CD4-positive, alpha-beta memory T cell (primary cell): ENCODE measurements at regions not wholly inside any gene's neighbourhood (a gene's known extent, or its start where the extent isn't known, plus 50 kb on each side); places are given as distances from the start of the nearest gene placed in this dataset.

Experiments
- CTCF ChIA-PET: fragments of 350-600 bp; sonication (Branson Sonifier 250); formaldehyde crosslinking; loops from one replicate; lab custom pipeline; 2021; ENCODE audit warnings: inconsistent platforms; ENCODE audit not compliant: partially characterized antibody; lab: Charles Lee
- POLR2A ChIA-PET: fragments of 350-600 bp; sonication (Branson Sonifier 250); formaldehyde crosslinking; loops from one replicate; lab custom pipeline; 2021; ENCODE audit not compliant: partially characterized antibody; lab: Charles Lee
- DNase-seq, 5 donors: peaks; one replicate each; pipeline versions ENCODE4 v3.0.0 to v3.0.0-alpha.2; 2020 to 2022; ENCODE audit warnings: mixed read lengths in 1 of 5
- H3K27ac ChIP-seq: one replicate; pipeline ENCODE4 v1.7.0; 2013; ENCODE audit warnings: low read depth, low read length
- H3K27me3 ChIP-seq: 2 replicates; pipeline ENCODE4 v1.7.0; 2013; ENCODE audit warnings: mild to moderate bottlenecking, low read length, moderate library complexity; ENCODE audit not compliant: insufficient read depth
- H3K36me3 ChIP-seq: 2 replicates; pipeline ENCODE4 v1.7.0; 2013; ENCODE audit warnings: mild to moderate bottlenecking, low read length, moderate library complexity; ENCODE audit not compliant: insufficient read depth
- H3K4me1 ChIP-seq: 2 replicates; pipeline ENCODE4 v1.7.0; 2013; ENCODE audit warnings: mild to moderate bottlenecking, low read length, moderate library complexity; ENCODE audit not compliant: insufficient read depth
- H3K4me3 ChIP-seq, 2 donors: one replicate each; pipeline ENCODE4 v1.7.0; 2013; ENCODE audit warnings: low read length in 2 of 2, mild to moderate bottlenecking in 1 of 2
- H3K9me3 ChIP-seq, 2 donors: one replicate each; pipeline ENCODE4 v1.7.0; 2013; ENCODE audit warnings: low read length in 2 of 2, control low read depth in 1 of 2; ENCODE audit not compliant: control insufficient read depth in 1 of 2
- H3K27ac Mint-ChIP-seq, 7 donors: one replicate each; pipeline ENCODE4 v1.8.0; 2020 to 2021; ENCODE audit warnings: mixed read lengths in 7 of 7, mild to moderate bottlenecking in 6 of 7, inconsistent platforms in 3 of 7, moderate library complexity in 3 of 7
- H3K27me3 Mint-ChIP-seq, 2 donors: one replicate each; pipeline ENCODE4 v1.8.0; 2020 to 2021; ENCODE audit warnings: mixed read lengths in 2 of 2
- H3K36me3 Mint-ChIP-seq, 2 donors: one replicate each; pipeline ENCODE4 v1.8.0; 2020 to 2021; ENCODE audit warnings: mixed read lengths in 2 of 2, inconsistent platforms in 1 of 2, mild to moderate bottlenecking in 1 of 2
- H3K4me1 Mint-ChIP-seq, 4 donors: one replicate each; pipeline ENCODE4 v1.8.0; 2020 to 2021; ENCODE audit warnings: mixed read lengths in 4 of 4, mild to moderate bottlenecking in 1 of 4
- H3K4me3 Mint-ChIP-seq, 8 donors: one replicate each; pipeline ENCODE4 v1.8.0; 2020 to 2021; ENCODE audit warnings: mixed read lengths in 8 of 8, mild to moderate bottlenecking in 7 of 8, moderate library complexity in 6 of 8, inconsistent platforms in 3 of 8
- H3K9me3 Mint-ChIP-seq, 8 donors: one replicate each; pipeline ENCODE4 v1.8.0; 2020 to 2021; ENCODE audit warnings: mixed read lengths in 8 of 8, mild to moderate bottlenecking in 5 of 8, inconsistent platforms in 3 of 8, moderate library complexity in 1 of 8
- intact Hi-C: fragments of 100-400 bp; cut with micrococcal nuclease; formaldehyde crosslinking; loops from one replicate; pipeline ENCODE4 v1.15.1; 2023

DNA sequence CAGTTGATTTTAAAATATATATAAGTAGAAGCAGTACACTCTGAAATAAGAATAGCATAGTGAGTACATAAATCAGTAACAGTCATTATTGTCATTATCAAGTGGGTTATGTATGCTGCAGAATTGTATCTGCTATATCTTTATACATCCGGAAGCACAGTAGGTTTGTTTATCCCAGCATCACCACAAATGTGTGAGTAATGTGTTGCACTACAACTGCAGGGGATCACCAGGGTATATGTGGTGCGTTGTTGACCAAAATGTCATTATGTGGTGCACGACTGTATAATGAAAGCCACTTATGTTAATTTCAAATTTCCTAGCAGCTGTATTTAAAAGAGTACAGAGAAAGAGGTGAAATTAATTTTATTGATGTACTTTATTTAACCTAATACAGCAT is 87.7 kb upstream of the GADD45A start:
- Histone ChIP-seq H3K9me3 (no peaks in the 10 kb centered on the region), H3K27me3 (no peaks in the 10 kb centered on the region), H3K27ac (no peak overlapping the region), H3K4me3 (no peak overlapping the region), H3K36me3 (no peaks in the 10 kb centered on the region), H3K4me1 (no peaks in the 10 kb centered on the region)
- H3K36me3 Mint-ChIP-seq, result no peaks in the 10 kb centered on the region
- no peak overlapping the region for H3K4me3 Mint-ChIP-seq
- POLR2A ChIA-PET, result no interaction called here
- CTCF ChIA-PET, result no interaction called here
- no peak for DNase-seq
- peaks cover 0 to 6% (median 0%) of the 10 kb centered on the region in 8 donors for H3K9me3 Mint-ChIP-seq
- H3K27ac Mint-ChIP-seq, result no peak overlapping the region
- intact Hi-C loops, result no loop called here
- peaks cover 0 to under 1% of the 10 kb centered on the region in 2 donors for H3K27me3 Mint-ChIP-seq
- H3K4me1 Mint-ChIP-seq, result no peaks in the 10 kb centered on the region

DNA sequence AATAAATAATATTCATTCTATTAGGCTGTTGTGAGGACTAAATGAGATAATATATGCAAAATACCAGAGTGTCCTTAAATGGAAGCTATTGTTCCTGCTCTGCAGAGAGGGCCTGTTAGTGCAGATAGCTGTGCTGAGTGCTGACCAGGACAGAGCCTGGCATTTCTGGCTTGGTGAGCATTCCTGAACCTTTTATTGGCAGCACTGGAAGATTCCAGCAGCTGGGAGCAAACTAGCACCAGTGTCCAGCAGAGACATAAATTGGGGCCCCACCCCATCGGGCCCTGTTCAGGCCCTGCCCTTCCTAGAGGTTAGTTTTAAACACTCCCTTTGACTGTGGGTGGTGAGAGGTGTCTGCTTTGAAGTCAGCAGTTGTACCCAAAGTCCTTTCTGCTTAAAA is 85.9 kb upstream of the GADD45A start:
- DNase-seq, result no peak
- Mint-ChIP-seq H3K27me3 (peaks cover 0 to 6% of the 10 kb centered on the region in 2 donors), H3K9me3 (peaks cover 0 to 7% (median 0%) of the 10 kb centered on the region in 8 donors), H3K4me1 (no peaks in the 10 kb centered on the region), H3K36me3 (no peaks in the 10 kb centered on the region), H3K4me3 (no peak overlapping the region), H3K27ac (no peak overlapping the region)
- ChIA-PET POLR2A (no interaction called here), CTCF (no interaction called here)
- Histone ChIP-seq H3K4me3 (no peak overlapping the region), H3K27ac (no peak overlapping the region), H3K36me3 (no peaks in the 10 kb centered on the region), H3K27me3 (no peaks in the 10 kb centered on the region), H3K4me1 (no peaks in the 10 kb centered on the region), H3K9me3 (no peaks in the 10 kb centered on the region)
- intact Hi-C loops, result no loop called here

DNA sequence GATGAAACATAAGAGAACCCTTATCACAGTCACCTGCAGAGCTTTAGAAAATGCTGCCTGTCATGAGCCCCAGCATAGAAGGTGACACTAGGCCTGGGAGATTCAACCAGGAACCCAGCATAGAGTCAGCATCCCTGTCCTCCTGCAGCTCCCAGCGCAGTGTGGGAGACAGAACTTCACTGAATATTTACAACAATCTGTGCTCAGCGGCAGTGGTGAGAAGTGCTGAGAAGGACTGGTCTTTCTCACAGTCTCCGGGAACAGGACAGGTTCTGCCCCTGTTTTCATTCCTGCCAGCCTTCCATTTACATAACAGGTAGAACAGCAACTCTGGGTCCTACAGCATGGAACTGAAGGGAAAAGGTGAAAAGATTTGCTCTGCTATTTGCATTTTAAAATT is 83.5 kb upstream of the GADD45A start:
- Histone ChIP-seq H3K9me3 (no peaks in the 10 kb centered on the region), H3K27me3 (no peaks in the 10 kb centered on the region), H3K4me3 (no peak overlapping the region), H3K4me1 (no peaks in the 10 kb centered on the region), H3K36me3 (no peaks in the 10 kb centered on the region), H3K27ac (no peak overlapping the region)
- Mint-ChIP-seq H3K36me3 (no peaks in the 10 kb centered on the region), H3K27me3 (peaks cover 0 to 6% of the 10 kb centered on the region in 2 donors), H3K9me3 (peaks cover 0 to 7% (median 0%) of the 10 kb centered on the region in 8 donors), H3K4me3 (no peak overlapping the region), H3K4me1 (no peaks in the 10 kb centered on the region), H3K27ac (no peak overlapping the region)
- POLR2A ChIA-PET, result no interaction called here
- no peak for DNase-seq
- intact Hi-C loops, result no loop called here
- CTCF ChIA-PET, result interaction anchor here (1.3 kb wide), 1 partner anchor 39 kb away, joined by 4 read pairs; no protein-coding TSS in a partner anchor

DNA sequence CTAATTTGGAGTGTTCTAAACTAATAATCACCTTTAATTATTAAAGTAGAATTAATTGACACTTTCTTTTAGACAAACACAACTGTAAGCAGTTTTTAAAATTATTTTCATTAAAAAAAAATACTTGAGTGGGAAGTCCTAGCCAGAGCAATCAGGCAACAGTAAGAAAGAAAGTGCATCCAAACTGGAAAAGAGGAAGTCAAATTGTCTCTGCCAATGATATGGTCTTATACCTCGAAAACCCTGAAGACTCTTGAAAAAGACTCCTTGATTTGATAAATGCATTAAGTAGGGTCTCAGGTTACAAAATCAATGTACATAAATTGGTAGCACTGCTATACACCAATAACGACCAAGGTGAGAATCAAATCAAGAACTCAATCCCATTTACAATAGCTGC is 83.0 kb upstream of the GADD45A start:
- no peaks in the 10 kb centered on the region for H3K4me1 Mint-ChIP-seq
- Histone ChIP-seq H3K4me1 (no peaks in the 10 kb centered on the region), H3K4me3 (no peak overlapping the region), H3K36me3 (no peaks in the 10 kb centered on the region), H3K9me3 (no peaks in the 10 kb centered on the region), H3K27me3 (no peaks in the 10 kb centered on the region), H3K27ac (no peak overlapping the region)
- ChIA-PET POLR2A (no interaction called here), CTCF (no interaction called here)
- no peaks in the 10 kb centered on the region for H3K36me3 Mint-ChIP-seq
- H3K4me3 Mint-ChIP-seq, result no peak overlapping the region
- DNase-seq, result no peak
- intact Hi-C loops, result no loop called here
- peaks cover 0 to 7% (median 0%) of the 10 kb centered on the region in 8 donors for H3K9me3 Mint-ChIP-seq
- peaks cover 0 to 6% of the 10 kb centered on the region in 2 donors for H3K27me3 Mint-ChIP-seq
- H3K27ac Mint-ChIP-seq, result no peak overlapping the region

DNA sequence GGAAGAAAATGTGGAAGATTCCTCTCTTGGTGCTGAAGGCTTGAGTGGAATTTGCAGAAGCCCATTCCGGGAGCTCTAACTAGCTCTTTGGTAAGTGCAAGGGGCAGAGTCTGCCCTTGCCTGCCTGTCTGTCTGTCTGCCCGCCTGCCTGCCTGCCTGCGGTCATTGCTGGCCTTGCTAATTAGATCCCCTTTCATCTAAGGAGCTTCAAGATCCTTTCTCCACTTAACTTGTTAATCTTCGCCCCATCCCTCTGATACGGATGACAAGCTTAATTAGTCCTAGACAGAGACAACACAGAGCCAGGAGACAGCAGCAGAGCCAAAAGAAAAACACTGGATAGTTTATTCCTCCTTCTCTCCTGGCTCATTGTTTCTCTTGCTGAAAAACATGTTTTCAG is 80.2 kb upstream of the GADD45A start:
- no peak for DNase-seq
- no peaks in the 10 kb centered on the region for H3K4me1 ChIP-seq
- Mint-ChIP-seq H3K4me3 (no peak overlapping the region), H3K27me3 (peaks cover 0 to 6% of the 10 kb centered on the region in 2 donors), H3K27ac (no peak overlapping the region), H3K4me1 (peaks cover 0 to 6% (median 4%) of the 10 kb centered on the region in 4 donors), H3K36me3 (no peaks in the 10 kb centered on the region), H3K9me3 (peaks cover 0 to 2% (median 0%) of the 10 kb centered on the region in 8 donors)
- CTCF ChIA-PET, result interaction anchor here (0.8 kb wide), 1 partner anchor 156 kb away, joined by 3 read pairs; no protein-coding TSS in a partner anchor
- intact Hi-C loops, result no loop called here
- no peak overlapping the region for H3K4me3 ChIP-seq
- POLR2A ChIA-PET, result no interaction called here
- H3K27ac ChIP-seq, result no peak overlapping the region
- no peaks in the 10 kb centered on the region for H3K9me3 ChIP-seq
- no peaks in the 10 kb centered on the region for H3K27me3 ChIP-seq
- H3K36me3 ChIP-seq, result no peaks in the 10 kb centered on the region

DNA sequence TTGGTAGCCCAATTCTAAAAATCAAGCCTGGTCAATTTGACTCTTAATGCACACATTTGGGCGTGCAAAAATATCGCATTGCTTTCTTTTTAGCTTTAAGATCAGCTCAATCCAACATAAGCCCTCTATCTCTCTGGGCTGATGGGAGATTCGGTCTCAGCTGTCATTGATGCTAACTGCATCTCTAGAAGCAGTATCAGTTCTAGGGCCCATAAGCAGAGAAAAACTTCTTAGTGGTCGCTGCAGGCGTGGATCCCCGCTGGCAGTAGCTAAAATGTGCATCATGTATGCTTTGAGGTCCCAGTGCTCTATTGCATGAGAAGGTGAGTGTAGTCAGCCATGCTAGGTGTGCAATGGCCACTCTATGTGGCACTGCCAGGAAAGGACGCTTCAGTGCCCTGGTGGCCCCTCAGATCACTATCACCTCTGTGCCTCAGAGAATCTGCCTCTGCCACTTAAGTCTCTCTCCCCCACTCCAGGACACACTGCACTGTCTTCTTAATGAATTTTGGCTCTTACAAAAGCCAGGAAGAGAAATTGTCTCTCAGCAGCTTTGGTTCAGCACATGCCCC is 79.7 kb upstream of the GADD45A start:
- Histone ChIP-seq H3K4me3 (no peak overlapping the region), H3K4me1 (no peaks in the 10 kb centered on the region), H3K27me3 (no peaks in the 10 kb centered on the region), H3K36me3 (no peaks in the 10 kb centered on the region), H3K9me3 (no peaks in the 10 kb centered on the region), H3K27ac (no peak overlapping the region)
- no peak for DNase-seq
- peaks cover 0 to 2% (median 0%) of the 10 kb centered on the region in 8 donors for H3K9me3 Mint-ChIP-seq
- POLR2A ChIA-PET, result no interaction called here
- H3K4me3 Mint-ChIP-seq, result no peak overlapping the region
- intact Hi-C loops, result no loop called here
- peaks cover 0 to 6% of the 10 kb centered on the region in 2 donors for H3K27me3 Mint-ChIP-seq
- H3K36me3 Mint-ChIP-seq, result no peaks in the 10 kb centered on the region
- H3K4me1 Mint-ChIP-seq, result peaks cover 0 to 6% (median 4%) of the 10 kb centered on the region in 4 donors
- H3K27ac Mint-ChIP-seq, result no peak overlapping the region
- CTCF ChIA-PET, result interaction anchor here (0.8 kb wide), 1 partner anchor 155 kb away, joined by 3 read pairs; no protein-coding TSS in a partner anchor

DNA sequence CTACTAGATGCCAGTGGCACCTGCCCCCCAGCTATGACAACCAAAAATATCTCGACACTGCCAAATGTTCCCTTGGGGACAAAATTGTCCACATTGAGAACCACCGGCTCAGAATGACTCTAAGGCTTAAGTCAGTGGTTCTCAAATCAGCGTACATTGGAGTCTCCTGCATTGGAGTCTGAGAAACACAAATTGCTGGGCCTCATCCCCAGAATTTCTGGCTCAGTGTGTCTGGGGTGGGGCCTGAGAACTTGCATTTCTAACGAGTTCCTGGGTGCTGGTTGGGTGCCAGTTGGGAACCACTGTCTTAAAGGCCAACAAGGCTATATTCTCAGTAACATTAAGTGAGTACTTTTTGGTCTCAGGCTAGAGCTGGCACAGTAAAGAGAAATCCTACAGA is 77.7 kb upstream of the GADD45A start:
- Mint-ChIP-seq H3K27ac (peak overlapping the region in 1 of 7 donors; percentile 5), H3K9me3 (peaks cover 0 to 2% (median 0%) of the 10 kb centered on the region in 8 donors), H3K27me3 (peaks cover 3 to 10% of the 10 kb centered on the region in 2 donors), H3K4me1 (peaks cover 0 to 6% (median 4%) of the 10 kb centered on the region in 4 donors), H3K4me3 (no peak overlapping the region), H3K36me3 (no peaks in the 10 kb centered on the region)
- no peak overlapping the region for H3K27ac ChIP-seq
- ChIA-PET POLR2A (no interaction called here), CTCF (interaction anchor here (1.2 kb wide), 1 partner anchor 153 kb away, joined by 3 read pairs; no protein-coding TSS in a partner anchor)
- no peak overlapping the region for H3K4me3 ChIP-seq
- no peak for DNase-seq
- no peaks in the 10 kb centered on the region for H3K27me3 ChIP-seq
- no peaks in the 10 kb centered on the region for H3K9me3 ChIP-seq
- no peaks in the 10 kb centered on the region for H3K36me3 ChIP-seq
- H3K4me1 ChIP-seq, result no peaks in the 10 kb centered on the region
- intact Hi-C loops, result no loop called here
